ENCODE measurements at regions not wholly inside any gene's neighbourhood (a gene's known extent, or its start where the extent isn't known, plus 50 kb on each side); places are given as distances from the start of the nearest gene placed in this dataset.

DNA sequence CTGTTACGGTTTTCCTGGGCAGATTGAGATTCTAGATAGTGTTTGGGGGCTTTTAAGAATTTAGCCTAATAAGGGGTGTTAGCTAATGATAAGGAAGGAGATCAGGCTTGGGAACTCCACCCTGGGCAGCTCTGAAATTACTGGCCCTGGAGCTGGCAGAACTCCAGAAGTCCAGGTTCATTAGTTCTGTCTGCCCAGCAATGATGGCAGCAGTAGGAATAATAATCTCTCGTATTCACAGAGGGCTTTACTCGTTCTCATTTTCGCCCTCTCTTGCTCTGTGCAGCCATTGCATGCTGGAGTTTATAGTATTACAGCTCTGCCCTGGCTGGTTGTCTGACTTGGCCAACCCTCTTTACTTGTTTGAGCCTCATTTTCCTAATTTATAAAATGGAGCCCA is 216.0 kb downstream of the HAPSTR1 start:
- DNase-seq: no peak

DNA sequence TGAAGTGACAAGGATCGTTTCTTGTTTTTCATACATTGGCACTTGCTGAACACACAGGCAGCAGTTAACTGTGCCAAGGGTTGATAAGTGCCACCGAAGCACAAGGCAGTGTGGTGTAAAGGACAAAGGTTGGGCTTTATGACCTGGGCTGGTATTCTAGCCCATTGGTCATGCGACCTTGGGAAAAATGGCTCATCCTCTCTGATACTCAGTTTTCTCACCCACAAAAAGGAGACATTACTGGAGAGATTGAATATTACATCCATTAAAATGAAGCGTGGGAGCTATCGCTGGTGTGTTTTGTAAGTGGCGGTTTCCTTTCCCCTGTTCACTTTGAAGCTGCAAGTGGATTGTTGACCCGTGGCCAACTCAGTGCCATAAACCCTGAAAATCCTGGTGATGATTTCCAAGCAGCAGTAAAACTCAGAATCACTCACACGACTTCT is 216.9 kb downstream of the HAPSTR1 start:
- no peak for DNase-seq

DNA sequence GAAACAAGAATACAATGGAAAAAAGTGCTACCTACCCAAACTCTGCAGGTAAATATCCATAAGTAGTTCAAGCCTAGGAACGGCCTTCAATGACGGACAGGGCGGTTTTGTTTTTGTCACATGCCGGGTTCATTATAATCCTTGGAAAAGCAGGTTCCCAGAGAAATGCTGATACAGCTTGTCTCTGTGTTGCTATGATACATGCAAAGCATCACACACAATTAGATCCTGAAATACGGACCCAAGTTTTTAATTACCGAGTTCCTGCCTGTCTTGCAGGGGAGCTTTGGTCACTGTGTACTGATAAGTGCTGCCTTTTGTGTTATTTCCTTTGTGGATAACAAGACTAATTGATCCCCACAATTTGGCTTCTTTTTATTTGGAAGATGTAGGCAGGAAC is 217.4 kb downstream of the HAPSTR1 start:
- no peak for DNase-seq

DNA sequence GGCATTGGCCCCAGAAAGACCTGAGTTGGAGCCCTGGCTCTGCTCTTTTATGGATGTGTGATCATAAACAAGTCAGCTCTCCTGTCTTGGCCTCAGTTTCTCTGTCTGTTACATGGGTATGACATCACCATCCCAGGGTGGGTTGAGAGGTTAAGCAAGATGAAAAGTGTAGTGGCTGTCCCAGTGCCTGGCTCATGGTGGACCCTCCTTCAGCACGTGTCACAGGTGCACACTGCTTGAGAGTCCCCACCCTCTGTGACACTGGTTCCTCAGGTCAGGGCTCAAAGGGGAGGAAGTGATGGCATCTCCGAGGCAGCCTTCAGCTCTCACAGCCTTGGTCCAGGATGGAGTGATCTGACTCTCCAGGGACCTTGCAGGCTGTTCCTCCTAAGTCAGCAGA is 218.4 kb downstream of the HAPSTR1 start:
- no peak for DNase-seq

DNA sequence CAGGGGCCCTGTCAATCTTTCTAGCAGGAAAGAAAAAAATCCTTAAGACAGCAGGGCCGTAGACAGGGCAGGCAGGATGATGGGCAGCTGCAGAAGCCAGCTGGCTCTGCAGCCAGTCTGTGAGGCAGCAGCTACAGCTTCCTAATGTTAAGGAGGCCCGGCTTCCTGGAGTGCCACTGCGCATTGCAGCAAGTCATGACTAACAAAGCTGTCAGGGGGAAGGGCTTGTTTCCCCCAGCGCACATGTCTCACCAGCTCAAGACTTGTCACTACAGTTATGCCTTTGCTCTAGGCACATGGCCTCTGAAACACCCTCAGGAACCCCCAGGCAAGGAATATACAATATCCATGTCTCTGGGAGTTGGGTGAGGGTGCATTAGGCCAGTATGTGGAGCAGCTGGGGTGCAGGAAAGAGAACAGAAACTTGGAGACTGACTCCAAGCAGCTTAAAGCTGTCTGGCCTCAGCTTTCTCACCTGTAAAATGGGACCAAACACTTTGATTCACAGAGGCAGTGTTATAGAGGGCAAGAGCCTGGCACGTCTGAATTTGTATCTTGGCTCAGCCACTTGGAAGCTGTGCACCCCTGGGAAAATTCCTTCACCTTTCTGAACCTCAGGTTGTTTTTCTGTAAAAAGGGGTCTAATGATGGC is 220.0 kb downstream of the HAPSTR1 start:
- DNase-seq: no peak

DNA sequence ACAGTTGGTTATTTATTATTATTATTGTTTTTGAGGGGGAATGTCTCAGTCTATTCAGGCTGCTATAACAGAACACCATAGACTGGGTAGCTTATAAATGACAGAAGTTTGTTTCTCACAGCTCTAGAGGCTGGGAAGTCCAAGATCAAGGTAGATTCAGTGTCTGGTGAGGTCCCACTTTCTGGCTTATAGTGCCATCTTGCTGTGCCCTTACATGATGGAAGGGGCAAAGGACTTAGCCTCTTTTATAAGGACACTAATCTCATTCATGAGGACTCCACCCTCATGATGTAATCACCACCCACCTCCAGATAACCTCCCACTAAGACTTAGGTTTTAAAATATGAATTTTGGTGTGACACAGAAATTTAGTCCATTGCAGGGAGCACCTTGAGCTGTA is 224.6 kb downstream of the HAPSTR1 start:
- no peak for DNase-seq

DNA sequence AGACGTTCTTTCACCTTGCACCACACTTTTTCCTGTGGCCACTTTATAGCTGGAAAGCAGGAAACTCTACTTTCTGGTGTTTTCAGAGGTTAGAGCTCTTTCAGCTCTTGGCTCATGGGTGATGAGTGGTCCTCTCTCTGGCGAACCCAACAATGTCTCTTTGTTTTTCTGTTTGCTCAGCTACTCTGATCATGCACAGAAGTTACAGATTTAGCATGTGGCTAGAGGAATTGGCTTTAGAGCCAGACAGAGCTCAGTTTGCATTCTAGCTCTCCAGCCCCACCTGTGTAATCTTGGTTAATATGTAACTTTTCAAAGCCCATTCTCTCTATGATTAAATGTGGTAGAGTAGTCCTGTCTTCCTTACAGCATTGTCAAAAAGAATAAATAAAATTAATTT is 225.2 kb downstream of the HAPSTR1 start:
- DNase-seq: no peak

DNA sequence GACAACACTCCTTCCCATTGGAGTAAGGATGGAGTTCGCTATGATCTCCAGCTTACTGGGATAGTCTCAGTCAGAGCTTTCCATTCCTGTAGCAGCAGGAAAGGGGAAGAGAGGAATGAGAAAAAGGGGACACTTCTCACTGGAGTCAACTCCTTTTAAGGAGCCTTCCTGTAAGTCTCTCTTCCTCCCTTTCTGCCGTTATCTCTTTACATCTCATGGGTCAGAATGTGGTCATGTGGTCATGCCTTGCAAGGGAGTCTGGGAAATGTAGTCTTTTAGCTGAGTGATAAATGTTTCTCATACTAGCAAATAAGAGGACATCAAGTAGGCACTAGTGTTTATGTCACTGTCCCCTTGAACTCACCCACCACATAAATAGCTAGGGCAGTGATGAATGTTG is 227.3 kb downstream of the HAPSTR1 start:
- DNase-seq: no peak

DNA sequence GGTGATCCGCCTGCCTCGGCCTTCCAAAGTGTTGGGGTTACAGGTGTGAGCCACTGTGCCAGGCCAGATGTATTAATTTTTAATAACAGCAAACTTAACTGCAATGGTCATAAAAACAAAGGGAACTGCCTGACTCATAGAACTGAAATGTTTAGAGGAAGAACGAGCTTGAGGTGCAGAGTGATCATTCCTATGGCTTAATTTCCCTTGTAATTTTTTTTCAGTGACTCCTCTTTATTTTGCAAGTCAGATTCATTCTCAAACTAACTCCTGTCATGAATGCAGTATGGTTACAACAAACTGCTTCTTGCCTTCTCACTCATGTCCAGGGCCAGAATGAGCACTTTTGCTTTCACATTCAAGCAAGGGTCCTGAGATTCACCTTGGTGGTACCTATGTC is 231.3 kb downstream of the HAPSTR1 start:
- no peak for DNase-seq

DNA sequence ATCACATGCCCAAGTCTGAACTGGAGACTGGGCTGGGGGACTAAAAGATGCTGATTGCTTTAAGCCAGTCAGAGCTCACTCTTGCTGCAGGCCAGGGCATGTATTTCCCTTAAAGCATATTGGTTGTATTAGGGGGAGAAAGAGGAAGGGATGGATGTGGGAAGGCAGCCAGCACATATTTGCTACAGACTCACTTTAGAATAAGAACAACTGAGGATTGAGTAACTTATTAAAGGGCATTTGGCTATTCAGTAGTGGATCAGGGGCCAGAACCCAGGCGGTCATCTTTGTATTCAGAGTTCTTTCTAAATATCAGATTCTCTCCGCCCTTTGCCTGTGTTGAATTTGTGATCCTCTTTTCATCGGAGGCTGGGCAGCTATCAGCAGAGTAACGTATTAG is 231.7 kb downstream of the HAPSTR1 start:
- DNase-seq: no peak

DNA sequence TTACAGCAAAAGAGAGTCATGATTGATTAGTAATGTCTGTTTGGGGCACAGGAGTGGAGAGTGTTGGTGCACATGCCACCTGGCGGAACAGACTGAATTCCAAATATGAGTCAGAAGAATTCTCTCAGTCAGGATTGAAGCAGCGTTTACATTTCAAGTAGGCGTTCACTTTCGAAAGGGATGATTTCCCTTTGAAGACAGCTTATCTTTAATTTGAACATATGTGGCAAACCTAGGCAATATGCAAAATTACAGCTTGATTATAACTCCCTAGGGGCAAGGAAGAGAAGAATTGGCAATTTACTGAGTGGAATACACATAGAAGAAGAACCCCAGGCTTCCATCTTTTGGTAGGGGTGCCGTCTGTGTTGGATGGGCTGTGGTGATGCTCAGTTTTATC is 235.8 kb downstream of the HAPSTR1 start:
- no peak for DNase-seq

DNA sequence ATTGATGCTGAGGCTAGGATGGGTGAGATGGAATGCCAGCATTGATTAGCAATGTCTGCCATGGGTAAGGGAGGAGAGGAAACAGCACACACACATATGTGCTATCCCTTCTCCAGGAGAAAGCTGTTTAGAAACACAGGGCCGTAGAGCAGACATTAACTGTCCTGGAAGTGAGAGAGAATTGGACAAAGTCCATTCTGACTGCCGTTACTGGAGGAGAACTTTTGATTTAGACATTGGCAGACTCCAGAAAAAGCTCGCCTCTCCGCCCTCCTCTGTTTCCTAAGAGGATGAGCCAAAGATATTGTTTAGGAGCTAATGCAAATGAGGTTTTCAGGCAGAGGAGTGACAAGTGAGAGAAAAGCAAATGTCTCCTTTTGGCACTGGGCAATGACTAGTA is 237.0 kb downstream of the HAPSTR1 start:
- DNase-seq: no peak

DNA sequence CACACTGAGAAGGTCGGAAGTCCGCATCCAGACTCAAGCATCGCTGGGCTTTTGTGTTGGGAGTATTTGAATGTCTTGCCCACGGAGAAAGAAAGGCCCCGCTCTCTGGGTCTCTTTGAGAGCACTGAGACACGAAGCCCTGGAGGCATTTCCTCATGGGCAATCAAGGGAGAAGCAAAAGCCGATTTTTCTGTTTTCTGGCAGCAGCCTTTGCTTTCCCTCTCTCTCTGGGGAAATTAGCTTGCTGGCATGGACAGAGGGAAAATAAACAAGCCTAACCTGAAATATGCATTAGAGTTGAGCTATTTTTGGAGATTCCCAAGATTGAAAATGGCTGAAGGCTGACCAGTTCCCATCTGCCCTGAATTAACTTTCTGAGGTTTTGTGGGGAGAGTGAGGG is 238.7 kb downstream of the HAPSTR1 start:
- DNase-seq: no peak

DNA sequence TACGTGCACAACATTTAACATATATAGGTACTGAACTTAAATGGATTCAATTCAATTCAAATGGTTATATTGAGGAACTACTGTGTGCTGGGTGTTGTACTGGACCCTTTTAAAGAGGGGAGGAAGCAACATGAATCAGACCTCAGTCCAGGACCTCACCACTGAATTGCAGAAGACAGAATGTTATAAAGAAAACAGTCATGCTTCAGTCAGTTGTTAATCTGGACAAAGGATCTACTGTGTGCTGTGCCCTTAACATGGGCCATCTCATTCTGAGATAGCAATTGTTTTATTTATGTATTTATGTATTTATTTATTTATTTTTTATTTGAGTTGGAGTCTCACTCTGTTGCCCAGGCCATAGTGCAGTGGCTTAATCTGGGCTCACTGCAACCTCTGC is 240.1 kb downstream of the HAPSTR1 start:
- DNase-seq: no peak

DNA sequence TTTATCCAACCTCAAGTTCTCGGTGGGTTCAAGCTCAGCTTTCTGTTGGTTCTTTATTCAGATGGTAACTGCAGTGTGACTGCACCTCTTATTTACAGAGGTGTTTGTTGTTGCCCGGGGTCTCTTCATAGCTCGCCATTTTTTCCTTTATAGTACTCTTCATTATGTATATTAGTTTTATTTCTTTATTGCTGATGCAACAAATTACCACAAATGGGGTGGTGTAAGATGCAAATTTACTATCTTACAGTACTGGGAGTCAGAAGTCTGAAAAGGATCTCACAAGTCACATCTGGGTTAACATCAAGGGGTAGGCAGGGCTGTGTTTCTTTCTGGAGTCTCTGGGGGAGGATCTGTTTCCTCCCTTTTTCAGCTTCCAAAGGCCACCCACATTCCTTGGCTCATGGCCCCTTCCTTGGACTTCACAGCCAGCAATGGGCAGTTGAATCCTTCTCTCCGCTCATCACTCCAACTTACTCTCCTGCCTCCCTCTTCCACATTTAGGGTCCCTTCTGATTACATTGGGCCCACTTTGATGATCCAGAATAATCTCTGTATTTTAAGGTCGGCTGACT is 241.2 kb downstream of the HAPSTR1 start:
- DNase-seq: no peak

DNA sequence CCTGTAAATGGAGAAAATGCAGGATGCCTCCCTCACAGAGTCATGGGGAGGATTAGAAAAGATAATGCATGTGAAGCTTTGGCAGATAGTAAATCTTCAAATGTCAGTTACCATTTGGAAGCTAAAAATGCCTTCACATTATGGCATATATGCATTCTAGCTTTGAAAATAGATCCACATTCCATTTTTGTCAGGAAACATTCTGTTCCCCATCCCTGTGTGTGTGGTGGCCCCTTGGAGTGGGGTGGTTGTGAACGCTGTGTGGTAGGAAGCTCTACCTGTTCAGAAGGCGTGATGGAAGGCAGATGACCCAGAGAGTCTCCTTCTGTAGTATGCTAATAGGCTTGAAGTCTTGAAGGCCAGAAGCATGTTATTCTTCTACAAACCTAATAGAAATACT is 242.0 kb downstream of the HAPSTR1 start:
- DNase-seq: no peak

DNA sequence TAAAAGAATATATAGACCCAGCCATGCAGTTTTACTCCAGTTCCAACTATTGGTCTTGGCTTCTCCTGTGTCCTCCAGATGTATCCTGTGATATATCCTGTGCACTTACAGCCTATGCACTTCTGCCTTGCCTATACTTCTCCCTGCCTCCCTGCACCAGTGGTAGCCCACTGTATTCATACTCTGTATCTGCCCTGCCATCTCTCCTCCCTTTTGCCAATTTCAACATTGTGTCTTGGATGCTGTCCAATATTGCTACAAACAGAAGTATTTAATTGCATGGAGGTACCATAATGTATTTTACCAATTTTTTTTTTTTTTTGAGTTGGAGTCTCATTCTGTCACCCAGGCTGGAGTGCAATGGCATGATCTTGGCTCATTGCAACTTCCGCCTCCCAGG is 242.7 kb downstream of the HAPSTR1 start:
- DNase-seq: no peak

DNA sequence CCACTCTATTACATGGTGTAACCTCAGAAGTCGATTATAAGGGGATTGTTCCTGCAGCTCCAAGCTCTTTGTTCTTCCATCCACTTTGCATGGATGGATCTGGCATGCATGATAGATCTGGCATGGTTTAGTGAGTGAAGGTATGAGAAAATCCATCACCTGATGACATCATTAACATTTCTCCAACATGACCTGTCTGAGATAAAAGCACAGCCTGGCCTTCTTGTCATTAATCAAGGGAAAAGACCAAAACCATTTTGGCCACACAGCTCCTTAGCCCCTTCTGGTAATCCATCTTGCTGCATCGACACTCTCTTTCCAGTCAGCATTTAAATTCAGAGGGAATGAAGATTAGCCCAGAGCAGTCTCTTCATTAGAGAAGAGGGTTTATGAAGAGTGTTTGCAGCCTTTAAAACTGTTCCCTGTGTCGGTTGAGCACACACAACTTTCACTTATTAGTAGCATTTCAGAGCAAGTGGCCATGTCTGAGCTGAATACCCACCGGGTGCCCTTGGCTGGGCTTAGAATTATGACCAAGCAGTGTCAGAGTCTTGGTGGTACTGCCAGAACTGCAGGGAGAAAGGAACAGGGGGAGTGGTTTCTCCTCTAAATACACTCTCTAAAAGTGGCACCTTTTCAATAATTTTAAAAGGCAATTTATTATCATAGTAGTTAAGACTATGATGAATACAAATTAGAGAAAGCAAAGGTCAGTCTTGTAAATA is 246.0 kb downstream of the HAPSTR1 start:
- no peak for DNase-seq

DNA sequence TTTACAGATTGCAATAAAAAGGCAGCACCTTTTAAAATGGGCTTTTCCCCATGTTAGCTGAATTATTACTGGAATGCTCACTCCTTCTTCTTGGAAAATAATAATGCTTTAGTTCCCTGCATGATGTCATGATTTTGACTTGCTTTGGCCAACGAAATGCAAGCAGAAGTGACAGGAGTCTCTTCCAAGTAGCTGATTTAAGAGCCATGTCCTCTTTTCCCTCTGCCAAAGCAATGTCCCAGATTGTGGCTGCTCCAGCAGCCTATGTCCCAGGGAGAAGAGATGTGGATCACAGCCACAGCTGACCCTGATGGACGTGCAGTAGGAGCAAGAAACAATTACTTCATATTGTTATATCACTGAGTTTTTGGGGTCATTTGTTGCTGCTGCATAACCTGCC is 246.6 kb downstream of the HAPSTR1 start:
- DNase-seq: no peak

DNA sequence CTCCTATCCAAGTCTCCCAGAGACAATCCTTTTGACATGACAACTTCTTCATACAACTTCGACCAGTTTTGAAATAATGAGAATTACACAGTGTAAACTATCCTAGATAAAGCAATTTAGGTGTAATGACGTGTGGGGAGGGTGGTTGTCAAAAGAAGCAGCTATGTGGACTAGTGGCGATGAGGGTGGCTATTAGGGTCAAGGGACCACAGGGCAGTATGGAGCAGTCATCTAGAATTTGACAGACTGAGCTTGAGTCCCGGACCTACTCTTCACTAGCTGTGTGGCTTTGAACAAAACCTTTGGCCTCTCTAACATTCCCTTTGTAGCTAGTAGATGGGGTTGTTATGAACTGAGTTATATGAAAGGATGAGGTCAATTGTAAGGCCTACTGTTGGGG is 247.1 kb downstream of the HAPSTR1 start:
- DNase-seq: no peak

DNA sequence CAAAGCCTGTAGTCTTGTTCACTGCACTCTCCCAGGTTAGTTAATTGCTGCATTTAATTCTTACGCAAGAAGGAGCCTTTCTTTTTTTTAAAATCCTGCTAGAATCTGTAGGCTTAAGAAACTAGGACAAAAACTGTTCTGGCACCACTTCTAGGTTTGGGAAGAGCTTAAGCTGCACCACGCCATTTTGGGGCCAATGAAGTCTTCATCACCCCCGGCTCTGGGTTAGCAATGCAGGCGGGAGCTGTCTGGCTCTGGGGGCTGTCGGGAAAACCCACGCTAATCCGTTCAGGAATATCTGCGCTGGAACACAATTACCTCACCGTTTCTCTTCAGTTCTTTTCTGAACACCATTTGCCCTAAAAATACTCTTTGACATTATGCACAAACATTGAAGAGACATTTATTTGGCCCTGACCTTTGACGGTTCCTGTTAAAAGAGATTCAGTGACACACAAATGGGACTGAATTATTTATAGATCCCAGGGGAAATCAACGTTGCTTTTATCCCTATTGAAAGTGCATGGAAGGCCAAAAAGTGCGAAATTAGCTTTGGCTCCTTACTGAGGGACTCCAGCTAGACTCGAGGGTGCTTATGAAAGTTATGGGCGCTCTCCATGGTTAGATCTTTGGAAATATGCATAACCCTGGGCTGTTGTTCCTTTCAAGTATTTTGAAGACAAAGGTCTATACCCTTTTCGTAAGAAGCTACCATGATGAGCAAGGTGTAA is 249.2 kb downstream of the HAPSTR1 start:
- DNase-seq: no peak

DNA sequence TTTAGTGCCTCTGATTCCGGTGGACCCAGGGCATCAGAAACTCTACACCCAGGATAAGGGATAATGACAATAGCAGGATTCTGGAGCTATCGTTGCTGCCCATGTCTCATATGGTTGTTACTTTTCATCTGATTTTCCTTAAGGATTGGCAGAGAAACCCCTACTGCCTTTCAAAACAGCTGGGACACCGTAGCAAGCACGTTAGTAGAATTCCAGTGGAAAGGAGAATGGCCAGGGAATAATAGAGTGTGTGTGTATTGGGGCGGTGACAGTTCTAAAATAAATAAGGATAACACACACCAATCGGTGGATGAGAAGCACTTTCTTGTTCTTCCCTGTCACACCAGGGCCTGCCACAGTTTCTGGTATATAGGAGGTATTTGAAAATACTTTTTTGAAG is 251.8 kb downstream of the HAPSTR1 start:
- DNase-seq: no peak

DNA sequence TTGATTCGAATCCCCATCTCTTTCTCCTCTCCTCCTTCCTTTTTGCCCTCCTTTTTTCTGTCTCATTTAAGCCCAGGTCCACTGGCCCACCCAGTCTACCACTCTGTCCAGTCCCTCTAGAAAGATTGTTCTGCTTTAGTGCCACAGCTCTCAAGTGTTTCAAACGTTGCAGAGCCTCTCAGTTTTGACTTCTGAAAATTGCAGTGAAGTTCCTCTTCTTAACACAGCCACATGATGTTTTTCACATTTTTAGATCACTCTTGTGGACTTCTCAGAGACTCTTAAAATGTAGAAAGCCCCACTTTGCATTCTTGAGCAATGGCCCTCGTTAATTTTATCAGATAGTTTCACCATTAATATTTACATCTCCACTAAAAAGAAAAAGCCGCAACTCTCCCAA is 253.1 kb downstream of the HAPSTR1 start:
- no peak for DNase-seq

DNA sequence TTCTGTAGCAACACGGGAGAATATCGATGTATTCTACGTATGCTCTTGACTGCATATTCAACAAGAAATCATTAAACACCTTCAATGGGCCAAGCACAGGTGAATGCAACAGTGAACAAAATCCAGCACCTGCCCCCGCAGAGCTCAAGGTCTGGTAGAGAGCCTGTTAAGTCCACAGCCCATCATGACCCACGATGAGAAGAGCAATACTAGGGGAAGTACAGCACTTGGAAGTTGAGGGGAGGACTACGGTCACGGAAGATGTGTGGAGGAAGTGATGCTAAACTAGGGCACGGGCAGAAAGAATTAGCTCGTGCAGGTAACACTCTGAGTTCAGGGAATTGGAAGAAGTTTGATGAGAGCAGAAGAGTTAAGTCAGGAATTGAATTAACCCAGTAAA is 253.6 kb downstream of the HAPSTR1 start:
- no peak for DNase-seq
